ENCODE measurements at regions not wholly inside any gene's neighbourhood (a gene's known extent, or its start where the extent isn't known, plus 50 kb on each side); places are given as distances from the start of the nearest gene placed in this dataset.

DNA sequence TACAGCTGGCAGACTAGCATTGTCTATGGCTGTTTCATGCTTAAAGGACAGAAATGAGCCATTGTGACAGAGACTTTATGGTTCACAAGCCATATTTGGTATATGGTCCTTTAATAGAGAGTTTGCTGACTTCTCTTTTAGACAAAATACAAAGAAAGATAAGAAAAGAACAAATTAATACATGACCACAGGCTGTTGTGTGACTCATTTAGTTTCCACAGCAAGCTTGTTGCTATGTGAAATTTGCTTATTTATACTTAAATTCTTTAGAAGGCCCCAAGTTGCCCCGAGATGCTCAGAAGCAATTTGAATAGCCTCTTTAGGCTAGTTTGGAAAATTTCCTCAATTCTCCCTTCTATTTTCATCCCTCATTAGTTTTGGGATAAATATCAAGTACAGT, 315.3 kb upstream of the RPS23 start:
- TF ChIP-seq, protein P1, sequence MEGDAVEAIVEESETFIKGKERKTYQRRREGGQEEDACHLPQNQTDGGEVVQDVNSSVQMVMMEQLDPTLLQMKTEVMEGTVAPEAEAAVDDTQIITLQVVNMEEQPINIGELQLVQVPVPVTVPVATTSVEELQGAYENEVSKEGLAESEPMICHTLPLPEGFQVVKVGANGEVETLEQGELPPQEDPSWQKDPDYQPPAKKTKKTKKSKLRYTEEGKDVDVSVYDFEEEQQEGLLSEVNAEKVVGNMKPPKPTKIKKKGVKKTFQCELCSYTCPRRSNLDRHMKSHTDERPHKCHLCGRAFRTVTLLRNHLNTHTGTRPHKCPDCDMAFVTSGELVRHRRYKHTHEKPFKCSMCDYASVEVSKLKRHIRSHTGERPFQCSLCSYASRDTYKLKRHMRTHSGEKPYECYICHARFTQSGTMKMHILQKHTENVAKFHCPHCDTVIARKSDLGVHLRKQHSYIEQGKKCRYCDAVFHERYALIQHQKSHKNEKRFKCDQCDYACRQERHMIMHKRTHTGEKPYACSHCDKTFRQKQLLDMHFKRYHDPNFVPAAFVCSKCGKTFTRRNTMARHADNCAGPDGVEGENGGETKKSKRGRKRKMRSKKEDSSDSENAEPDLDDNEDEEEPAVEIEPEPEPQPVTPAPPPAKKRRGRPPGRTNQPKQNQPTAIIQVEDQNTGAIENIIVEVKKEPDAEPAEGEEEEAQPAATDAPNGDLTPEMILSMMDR (IDR thresholded peaks at IDR 0.05), result no peak
- TF ChIP-seq, protein P2, sequence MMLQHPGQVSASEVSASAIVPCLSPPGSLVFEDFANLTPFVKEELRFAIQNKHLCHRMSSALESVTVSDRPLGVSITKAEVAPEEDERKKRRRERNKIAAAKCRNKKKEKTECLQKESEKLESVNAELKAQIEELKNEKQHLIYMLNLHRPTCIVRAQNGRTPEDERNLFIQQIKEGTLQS (CRISPR knock-in tag; conservative IDR thresholded peaks at IDR 0.05), result no peak
- TF ChIP-seq, protein P3, sequence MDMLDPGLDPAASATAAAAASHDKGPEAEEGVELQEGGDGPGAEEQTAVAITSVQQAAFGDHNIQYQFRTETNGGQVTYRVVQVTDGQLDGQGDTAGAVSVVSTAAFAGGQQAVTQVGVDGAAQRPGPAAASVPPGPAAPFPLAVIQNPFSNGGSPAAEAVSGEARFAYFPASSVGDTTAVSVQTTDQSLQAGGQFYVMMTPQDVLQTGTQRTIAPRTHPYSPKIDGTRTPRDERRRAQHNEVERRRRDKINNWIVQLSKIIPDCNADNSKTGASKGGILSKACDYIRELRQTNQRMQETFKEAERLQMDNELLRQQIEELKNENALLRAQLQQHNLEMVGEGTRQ (CRISPR knock-in tag; IDR thresholded peaks at IDR 0.05), result no peak
- no peak for TF ChIP-seq ZNF232 (CRISPR knock-in tag; IDR thresholded peaks at IDR 0.05)
- no peak for TF ChIP-seq E2F1 (CRISPR knock-in tag; IDR thresholded peaks at IDR 0.05)
- TF ChIP-seq ATF2 (CRISPR knock-in tag; IDR thresholded peaks at IDR 0.05; ENCODE audit: borderline replicate concordance, low read depth), result no peak
- no peak for TF ChIP-seq ETV6 (CRISPR knock-in tag; IDR thresholded peaks at IDR 0.05)
- TF ChIP-seq NFYB (CRISPR knock-in tag; conservative IDR thresholded peaks at IDR 0.05; ENCODE audit: low read depth), result no peak
- TF ChIP-seq, protein P4, sequence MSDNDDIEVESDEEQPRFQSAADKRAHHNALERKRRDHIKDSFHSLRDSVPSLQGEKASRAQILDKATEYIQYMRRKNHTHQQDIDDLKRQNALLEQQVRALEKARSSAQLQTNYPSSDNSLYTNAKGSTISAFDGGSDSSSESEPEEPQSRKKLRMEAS (CRISPR knock-in tag; IDR thresholded peaks at IDR 0.05), result no peak
- no peak for TF ChIP-seq NR3C1 (CRISPR knock-in tag; conservative IDR thresholded peaks at IDR 0.05; ENCODE audit: low read depth)
- TF ChIP-seq KAT7 (CRISPR knock-in tag; IDR thresholded peaks at IDR 0.05; ENCODE audit: borderline replicate concordance), result no peak
- no peak for TF ChIP-seq SP1 (CRISPR knock-in tag; conservative IDR thresholded peaks at IDR 0.05)
- no peak for TF ChIP-seq JUN (CRISPR knock-in tag; IDR thresholded peaks at IDR 0.05)
